ENCODE measurements at regions not wholly inside any gene's neighbourhood (a gene's known extent, or its start where the extent isn't known, plus 50 kb on each side); places are given as distances from the start of the nearest gene placed in this dataset.

GRCh38 chr11:44468345-44468988 lies 97.0 kb upstream of the CD82 start:
- DNase-seq (no peak), ATAC-seq (peak in 1 of 4 donors; percentile 52)
- Histone ChIP-seq H3K4me1 (peaks cover 0 to 10% (median 0%) of the 10 kb centered on the region in 12 donors), H3K4me3 (no peak overlapping the region), H3K36me3 (no peaks in the 10 kb centered on the region), H3K27ac (no peak overlapping the region), H3K27me3 (no peaks in the 10 kb centered on the region), H3K9me3 (peaks cover 0 to 14% (median 3%) of the 10 kb centered on the region in 12 donors)
- WGBS, 4 donors: 57 to 72% (median 66%) methylated on average over 1 of the region's 1 CpG
- TF ChIP-seq, protein P1, sequence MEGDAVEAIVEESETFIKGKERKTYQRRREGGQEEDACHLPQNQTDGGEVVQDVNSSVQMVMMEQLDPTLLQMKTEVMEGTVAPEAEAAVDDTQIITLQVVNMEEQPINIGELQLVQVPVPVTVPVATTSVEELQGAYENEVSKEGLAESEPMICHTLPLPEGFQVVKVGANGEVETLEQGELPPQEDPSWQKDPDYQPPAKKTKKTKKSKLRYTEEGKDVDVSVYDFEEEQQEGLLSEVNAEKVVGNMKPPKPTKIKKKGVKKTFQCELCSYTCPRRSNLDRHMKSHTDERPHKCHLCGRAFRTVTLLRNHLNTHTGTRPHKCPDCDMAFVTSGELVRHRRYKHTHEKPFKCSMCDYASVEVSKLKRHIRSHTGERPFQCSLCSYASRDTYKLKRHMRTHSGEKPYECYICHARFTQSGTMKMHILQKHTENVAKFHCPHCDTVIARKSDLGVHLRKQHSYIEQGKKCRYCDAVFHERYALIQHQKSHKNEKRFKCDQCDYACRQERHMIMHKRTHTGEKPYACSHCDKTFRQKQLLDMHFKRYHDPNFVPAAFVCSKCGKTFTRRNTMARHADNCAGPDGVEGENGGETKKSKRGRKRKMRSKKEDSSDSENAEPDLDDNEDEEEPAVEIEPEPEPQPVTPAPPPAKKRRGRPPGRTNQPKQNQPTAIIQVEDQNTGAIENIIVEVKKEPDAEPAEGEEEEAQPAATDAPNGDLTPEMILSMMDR (IDR thresholded peaks at IDR 0.05): no peak
- TF ChIP-seq POLR2A (IDR thresholded peaks at IDR 0.05): no peak
- intact Hi-C loops (cut with DNase I): loop anchor here in 1 of 10 donors (10.0 kb wide), 1 partner anchor 64 kb away; no protein-coding TSS in a partner anchor

DNA sequence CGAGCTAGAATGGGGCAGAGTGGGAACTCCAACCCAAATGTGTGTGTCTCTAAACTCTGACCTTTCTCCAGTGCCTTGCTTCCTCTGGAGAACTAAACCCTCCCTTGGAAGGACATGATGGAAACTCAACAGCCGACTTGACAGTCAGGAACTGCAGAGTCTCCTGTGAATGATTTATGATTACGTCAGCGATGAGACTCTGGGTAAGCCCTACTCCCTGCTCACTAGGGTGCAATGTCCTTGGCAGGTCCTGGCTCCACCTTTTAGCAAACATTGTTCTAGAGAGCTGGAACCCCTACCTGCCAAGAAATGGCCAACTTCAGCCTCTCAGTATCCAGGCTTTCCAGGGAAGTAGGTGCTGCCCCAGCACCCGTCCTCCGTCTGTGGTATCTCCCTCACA lies 96.1 kb upstream of the CD82 start:
- no peak for DNase-seq
- 80 to 87% (median 84%) methylated on average over 5 to 6 of the region's 6 CpGs for WGBS, 4 donors
- Histone ChIP-seq H3K27ac (no peak overlapping the region), H3K27me3 (no peaks in the 10 kb centered on the region), H3K9me3 (peaks cover 0 to 10% (median 2%) of the 10 kb centered on the region in 12 donors), H3K4me1 (peaks cover 0 to 10% (median 0%) of the 10 kb centered on the region in 12 donors), H3K36me3 (no peaks in the 10 kb centered on the region), H3K4me3 (no peak overlapping the region)
- TF ChIP-seq, protein P1 (IDR thresholded peaks at IDR 0.05): no peak
- no peak for TF ChIP-seq POLR2A (IDR thresholded peaks at IDR 0.05)
- no peak for ATAC-seq
- intact Hi-C loops (cut with DNase I): loop anchor here in 1 of 10 donors (10.0 kb wide), 1 partner anchor 65 kb away; no protein-coding TSS in a partner anchor

GRCh38 chr11:44470854-44471253 lies 94.6 kb upstream of the CD82 start:
- intact Hi-C loops (cut with DNase I): loop anchor here in 1 of 10 donors (5.0 kb wide), 1 partner anchor 339 kb away; no protein-coding TSS in a partner anchor
- H3K27ac ChIP-seq: no peak overlapping the region
- H3K9me3 ChIP-seq: no peaks in the 10 kb centered on the region
- ATAC-seq (peak in 3 of 4 donors; percentile 63 to 81 (median 67)), DNase-seq (peak in 3 of 5 donors; percentile 18 to 54 (median 54))
- no peak for TF ChIP-seq POLR2A (IDR thresholded peaks at IDR 0.05)
- TF ChIP-seq, protein P1 (IDR thresholded peaks at IDR 0.05): no peak
- no peaks in the 10 kb centered on the region for H3K27me3 ChIP-seq
- H3K36me3 ChIP-seq: no peaks in the 10 kb centered on the region
- WGBS, 4 donors: 20 to 56% (median 39%) methylated on average over 7 of the region's 7 CpGs
- H3K4me3 ChIP-seq: no peak overlapping the region
- H3K4me1 ChIP-seq: peaks cover 0 to 19% (median 5%) of the 10 kb centered on the region in 12 donors

DNA sequence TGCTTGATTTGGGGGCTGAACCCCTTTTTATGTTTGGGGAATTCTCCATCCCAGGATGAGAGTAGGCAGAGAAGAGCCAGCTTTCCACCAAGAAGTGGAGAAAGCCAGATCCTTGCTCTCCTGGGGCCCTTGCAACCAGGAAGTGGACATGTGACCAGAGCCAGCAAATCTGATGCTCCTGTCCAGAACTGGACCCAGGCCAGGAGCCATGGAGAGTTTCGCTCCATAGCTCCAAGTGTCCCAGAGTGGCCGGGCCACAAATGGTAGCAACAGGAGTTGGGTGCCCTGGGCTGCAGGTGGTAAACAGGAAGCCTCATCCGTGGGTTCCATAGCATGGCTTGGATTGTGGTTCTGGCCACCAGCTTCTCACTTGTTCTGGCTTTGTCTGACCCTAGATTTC lies 93.9 kb upstream of the CD82 start:
- peaks cover 0 to 19% (median 5%) of the 10 kb centered on the region in 12 donors for H3K4me1 ChIP-seq
- no peaks in the 10 kb centered on the region for H3K9me3 ChIP-seq
- DNase-seq (peak in 1 of 5 donors; percentile 39), ATAC-seq (no peak)
- no peak overlapping the region for H3K27ac ChIP-seq
- no peak overlapping the region for H3K4me3 ChIP-seq
- 42 to 83% (median 56%) methylated on average over 1 to 3 of the region's 3 CpGs for WGBS, 4 donors
- H3K36me3 ChIP-seq: no peaks in the 10 kb centered on the region
- no peak for TF ChIP-seq POLR2A (IDR thresholded peaks at IDR 0.05)
- TF ChIP-seq, protein P1 (IDR thresholded peaks at IDR 0.05): no peak
- H3K27me3 ChIP-seq: peaks cover 0 to 3% (median 0%) of the 10 kb centered on the region in 9 donors
- intact Hi-C loops (cut with DNase I): loop anchor here in 1 of 10 donors (5.0 kb wide), 1 partner anchor 339 kb away; no protein-coding TSS in a partner anchor
